ENCODE measurements at regions not wholly inside any gene's neighbourhood (a gene's known extent, or its start where the extent isn't known, plus 50 kb on each side); places are given as distances from the start of the nearest gene placed in this dataset.
"Not testable (repeated sequence)": the region's sequence is repeated elsewhere in the genome, so short reads cannot be mapped to it uniquely, and the experiment has no call there.

DNA sequence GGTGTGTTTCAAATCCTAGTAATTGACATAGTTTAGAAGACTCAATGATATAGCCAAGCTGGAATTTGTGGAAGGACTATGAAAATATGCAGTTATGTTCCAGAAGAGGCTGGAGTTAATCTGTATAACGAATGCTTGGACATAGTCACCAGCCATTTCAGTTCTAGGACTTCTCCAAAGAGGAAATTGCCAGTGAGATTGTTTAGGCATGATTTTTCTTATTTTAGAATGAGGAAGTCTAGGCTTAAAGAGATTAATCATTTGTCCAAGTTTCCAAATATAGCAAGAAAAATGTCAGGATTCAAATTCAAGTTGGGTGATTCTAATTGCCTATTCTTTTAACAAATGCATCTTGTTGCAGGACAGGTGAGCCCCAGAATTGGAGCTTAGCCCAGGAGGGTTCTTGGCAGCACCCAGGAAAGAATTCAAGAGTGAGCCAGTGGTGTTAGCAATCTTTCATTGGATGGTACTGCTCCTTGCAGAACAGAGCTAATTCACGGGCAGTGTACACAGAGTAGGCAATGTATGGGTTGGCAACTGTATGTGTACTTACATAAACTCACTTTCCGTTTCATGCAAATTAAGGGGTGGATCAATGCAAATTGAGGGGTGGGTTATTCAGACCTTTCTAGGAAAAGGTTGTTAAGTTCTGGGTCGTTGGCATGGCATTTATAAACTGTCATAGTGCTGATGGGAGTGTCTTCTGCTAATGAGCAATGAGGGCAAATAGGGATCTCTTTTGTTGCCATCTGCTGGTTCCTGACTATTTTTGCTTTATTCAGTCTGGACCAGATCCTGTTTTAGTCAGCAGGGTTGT is 763.1 kb upstream of the SLITRK1 start:
- DNase-seq (ENCODE audit: extremely low read depth, low read depth, low spot score) = no peak

DNA sequence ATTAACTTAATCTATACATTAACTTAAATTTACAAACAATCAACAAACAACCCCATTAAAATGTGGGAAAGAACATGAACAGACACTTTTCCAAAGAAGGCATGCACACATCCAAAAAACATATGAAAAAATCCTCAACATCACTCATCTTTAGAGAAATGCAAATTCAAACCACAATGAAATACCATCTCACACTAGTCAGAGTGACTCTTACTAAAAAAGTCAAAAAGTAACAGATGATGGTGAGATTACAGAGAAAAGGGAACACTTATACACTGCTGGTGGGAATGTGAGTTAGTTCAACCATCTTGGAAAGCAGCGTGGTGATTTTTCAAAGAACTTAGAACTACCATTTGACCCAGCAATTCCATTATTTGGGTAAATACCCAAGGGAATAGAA is 759.2 kb upstream of the SLITRK1 start:
- DNase-seq (ENCODE audit: extremely low read depth, low read depth, low spot score) = no peak

DNA sequence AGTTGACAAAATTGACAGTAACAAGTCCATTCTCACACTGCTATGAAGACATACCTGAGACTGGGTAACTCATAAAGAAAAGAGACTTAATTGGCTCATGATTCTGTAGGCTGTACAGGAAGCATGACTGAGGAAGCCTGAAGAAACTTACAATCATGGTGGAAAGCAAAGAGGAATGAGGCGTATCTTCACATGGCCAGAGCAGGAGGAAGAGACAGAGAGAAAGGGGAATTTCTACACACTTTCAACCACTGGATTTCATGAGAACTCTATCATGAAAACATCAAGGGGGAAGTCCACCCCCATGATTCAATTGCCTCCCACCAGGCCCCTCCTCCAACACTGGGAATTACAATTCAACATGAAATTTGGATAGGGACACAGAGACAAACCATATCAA is 758.4 kb upstream of the SLITRK1 start:
- no peak for DNase-seq (ENCODE audit: extremely low read depth, low read depth, low spot score)

DNA sequence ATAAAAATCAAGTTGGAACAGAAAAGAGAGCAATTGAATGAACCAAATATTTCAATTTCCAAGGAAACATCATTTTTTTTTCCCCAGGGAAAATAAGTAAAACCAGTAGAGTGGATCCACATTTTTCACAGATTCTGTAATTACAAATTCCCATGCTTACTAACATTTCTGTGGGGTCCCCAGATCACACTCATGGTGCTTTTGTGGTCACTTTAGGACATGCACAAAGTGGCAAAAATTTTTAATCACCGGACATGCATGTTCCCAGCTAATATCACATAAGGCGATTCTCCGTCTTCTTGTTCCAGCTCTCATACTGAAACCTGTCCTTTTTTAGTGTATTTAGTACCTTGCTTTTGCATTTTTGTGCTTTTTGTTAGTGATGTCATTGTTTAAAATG is 748.2 kb upstream of the SLITRK1 start:
- DNase-seq (ENCODE audit: extremely low read depth, low read depth, low spot score) = no peak

DNA sequence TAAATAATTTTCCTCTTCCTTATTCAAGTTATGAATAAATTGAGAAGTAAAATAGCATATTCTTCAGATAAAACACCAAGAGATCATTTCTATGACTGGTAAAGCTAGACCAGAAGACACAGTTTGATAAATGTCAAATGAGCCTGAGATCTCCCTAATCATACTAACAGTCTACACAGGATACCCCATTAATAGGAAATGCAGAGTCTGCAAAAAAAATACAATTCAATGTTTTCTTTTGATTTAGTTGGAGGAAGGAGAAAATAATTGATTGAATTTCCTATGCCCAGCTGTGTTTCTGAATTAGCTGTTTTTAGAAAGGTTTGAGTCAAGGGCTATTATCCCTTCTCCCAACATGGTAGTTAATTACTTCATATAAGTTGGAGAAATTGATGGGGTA is 734.6 kb upstream of the SLITRK1 start:
- no peak for DNase-seq (ENCODE audit: extremely low read depth, low read depth, low spot score)

DNA sequence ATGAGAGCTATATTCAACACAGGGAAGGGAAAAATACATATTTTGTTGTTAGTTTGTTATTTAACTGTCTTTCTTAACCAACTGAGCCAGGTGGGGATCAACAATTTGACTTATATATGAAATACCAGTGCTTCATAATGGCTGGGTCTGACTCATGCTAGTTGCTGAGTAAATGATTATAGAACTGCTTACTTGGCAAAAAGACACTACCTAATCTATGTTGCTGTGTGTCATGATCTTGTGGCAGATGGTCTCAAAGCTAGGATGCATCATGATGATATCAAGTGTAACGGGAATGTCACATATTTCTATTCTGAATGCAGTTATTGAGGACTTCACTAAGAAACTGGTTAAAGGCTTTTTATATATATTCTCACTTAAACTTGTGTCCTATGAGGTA is 727.4 kb upstream of the SLITRK1 start:
- no peak for DNase-seq (ENCODE audit: extremely low read depth, low read depth, low spot score)

DNA sequence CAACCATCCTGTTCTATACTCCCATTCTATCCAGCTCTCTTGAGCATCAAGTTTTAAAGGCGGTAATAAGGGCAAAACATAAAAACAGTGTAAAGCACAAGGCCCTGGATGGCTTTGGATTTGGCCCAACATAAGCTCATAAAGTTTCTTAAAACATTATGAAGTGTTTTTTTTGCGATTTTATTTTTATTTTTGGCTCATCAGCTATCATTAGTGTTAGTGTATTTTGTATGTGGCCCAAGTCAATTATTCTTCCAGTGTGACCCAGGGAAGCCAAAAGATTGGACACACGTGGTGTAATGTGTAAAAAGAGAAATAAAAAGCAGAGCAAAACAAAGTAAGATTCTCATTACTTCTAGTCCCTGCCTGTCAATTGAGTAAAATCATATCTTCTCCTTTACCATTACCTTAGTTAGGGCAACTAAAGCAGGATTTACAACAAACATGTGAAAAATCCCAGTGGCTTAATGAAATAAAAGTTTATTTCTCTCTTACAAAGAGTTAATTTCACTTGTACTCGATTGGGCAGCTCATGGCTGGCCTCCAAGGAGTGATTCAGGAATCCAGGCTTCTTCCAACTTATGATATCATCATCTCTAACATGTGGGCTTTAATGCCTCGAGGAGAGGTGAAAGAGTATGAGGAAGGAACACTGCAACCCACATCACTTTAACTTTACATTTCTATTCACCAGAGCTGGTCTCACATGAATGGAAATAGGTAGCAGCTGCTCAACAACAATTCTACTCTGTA is 725.2 kb upstream of the SLITRK1 start:
- no peak for DNase-seq (ENCODE audit: extremely low read depth, low read depth, low spot score)

DNA sequence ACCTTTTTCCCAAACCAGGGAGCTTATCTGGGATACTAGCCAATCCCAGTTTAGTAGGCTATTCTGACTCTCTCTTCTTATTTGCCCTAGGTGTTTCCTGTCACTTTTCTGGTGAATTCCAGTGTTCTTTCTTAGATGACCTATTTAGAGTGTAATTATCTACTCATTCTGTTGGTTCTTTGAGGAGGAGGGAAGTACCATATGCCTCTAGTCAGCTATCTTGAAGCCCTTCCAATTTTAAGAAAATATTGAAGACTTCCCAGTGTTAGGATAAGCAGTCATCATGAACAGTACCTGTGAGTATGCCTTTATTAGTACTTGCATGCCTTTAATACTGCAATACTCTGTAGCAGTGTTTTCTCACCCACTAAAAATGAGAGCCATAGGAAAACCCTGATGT is 724.3 kb upstream of the SLITRK1 start:
- no peak for DNase-seq (ENCODE audit: extremely low read depth, low read depth, low spot score)

DNA sequence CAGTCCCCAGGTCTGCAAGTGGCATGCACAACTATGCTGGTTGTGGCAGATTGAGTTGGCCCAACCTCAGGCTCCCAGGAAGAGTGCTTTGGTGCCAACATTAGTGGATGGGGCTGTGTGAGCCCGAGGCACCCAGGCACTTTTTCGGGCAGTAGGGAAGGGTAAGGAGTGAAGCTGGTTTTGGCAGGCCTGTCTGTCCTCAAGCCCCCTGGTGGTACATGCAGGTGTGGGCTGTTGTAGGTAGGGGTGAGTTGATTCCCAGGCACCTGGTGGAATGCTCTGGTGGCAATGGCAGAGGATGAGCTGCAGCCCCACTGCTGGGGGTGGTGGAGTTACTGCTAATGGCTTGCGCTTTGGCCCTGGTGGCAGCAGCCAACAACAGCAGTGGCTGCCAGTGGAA is 723.7 kb upstream of the SLITRK1 start:
- DNase-seq (ENCODE audit: extremely low read depth, low read depth, low spot score) = no peak

DNA sequence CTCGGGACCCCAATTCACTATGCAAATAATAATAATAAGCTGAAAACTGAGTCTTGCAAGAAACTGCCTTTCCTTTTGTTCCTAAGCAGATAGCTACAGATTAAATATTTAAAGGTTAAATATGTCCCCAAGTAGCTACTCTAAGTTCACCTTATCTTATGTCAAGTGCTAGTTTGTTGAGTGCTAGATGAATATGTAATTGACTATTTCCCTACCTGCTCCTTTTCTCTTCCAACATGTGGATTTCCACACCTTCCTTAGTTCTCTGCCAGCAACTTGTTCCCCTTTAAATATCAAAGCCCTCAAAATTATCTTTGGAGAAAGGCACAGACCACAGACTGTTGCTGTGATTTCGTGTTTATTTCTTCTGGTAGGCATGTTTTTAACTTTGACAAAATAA is 709.2 kb upstream of the SLITRK1 start:
- no peak for DNase-seq (ENCODE audit: extremely low read depth, low read depth, low spot score)

DNA sequence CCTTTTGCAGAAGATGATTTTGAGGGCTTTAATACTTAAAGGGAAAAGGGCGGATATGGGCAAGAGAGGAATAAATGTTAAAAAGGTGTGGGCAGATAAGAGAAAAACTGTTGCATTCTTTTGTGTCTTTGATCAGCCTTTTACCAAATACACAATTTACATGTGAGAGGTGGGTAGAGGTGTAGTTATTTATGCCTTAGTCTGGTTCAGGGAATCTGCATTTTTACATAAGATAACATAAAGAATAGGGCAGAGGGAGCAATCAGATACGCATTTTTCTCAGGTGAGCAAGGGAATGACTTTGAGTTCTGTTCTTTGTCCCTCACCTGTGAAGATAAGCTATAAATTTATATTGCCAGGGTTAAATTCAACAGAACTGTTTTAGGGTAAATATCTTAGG is 708.4 kb upstream of the SLITRK1 start:
- DNase-seq (ENCODE audit: extremely low read depth, low read depth, low spot score) = no peak

DNA sequence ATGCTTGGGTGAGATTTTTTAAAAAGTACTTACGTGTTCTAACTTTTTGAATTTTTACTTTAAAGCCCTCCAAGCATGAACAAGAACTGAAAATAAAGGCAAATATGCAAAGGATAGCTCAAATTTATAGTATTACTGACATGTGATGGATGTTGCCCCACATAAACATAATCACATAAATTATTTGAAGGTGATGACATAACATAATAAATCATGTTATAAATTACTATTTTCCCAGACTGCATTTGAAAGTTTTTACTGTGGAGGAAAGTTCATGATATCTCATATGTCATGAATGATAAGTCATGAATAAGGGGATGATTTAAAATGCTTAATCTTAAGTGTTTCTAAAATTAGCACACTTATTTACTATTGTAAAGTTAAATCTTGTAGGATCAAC is 705.7 kb upstream of the SLITRK1 start:
- no peak for DNase-seq (ENCODE audit: extremely low read depth, low read depth, low spot score)

DNA sequence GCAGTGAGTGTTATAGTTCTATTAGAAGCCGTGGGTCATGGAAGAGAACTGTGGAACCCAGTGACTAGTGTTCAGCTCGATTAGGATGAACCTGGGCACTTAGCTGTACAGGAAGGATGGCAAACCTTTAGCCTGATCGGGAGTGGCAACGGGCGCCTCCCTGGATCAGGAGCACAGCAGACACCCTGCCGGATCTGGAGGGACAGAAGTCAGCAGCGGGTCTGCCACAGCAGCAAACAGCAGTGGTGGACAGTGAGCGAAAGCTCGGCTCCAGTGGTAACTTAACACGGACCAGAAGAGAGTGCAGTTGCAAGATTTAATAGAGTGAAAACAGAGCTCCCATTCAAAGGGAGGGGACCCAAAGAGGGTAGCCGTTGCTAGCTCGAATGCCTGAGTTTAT is 697.6 kb upstream of the SLITRK1 start:
- not testable (repeated sequence) for DNase-seq (ENCODE audit: extremely low read depth, low read depth, low spot score)

DNA sequence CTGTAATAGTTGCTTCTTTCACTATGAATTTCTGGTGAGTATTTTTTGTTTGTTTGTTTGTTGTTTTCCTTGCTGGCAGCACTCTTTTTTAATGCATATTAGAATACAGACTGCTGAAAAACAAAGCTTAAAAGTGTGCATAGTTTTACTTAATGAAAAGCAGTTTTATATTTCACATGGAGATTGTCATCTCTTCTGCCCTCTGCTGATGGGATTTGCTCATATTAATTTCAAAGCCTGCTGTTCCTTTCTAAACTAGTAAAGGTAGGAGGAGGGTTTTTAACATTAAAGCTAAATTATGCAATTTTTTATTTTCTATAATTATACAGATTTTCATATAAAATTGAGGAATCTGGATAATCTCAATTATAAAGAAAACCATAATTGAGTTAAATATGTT is 692.6 kb upstream of the SLITRK1 start:
- no peak for DNase-seq (ENCODE audit: extremely low read depth, low read depth, low spot score)

DNA sequence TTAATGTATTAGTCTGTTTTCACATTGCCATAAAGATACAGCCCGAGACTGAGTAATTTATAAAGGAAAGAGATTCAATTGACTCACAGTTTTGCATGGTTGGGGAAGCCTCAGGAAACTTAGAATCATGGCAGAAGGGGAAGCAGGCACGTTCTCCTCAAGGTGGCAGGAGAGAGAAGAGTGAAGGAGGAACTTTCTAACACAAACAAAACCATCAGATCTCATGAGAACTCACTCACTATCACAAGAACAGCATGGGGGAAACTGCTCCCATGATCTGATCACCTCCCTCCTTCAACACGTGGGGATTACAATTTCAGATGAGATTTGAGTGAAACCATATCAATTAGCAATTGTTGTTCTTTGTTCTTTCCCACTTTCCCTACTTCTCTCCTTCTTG is 689.0 kb upstream of the SLITRK1 start:
- DNase-seq (ENCODE audit: extremely low read depth, low read depth, low spot score) = no peak

DNA sequence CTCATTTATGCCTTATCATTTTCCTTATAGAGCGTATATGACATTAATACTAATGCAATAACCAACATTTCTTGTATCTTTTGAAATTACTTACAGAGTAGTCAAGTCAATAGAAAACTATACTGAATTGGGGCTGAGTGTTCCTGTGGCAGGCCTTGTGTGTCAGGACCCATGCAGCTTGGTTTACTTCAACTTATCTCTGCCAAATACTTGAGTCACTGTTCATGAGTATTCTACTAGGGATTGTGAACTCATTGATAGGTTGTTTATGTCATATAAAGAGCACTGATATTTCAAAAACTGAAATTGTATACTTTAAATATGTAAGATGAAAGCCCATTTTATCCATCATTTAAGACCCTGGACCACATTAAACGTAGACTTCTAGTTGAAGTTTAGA is 688.6 kb upstream of the SLITRK1 start:
- DNase-seq (ENCODE audit: extremely low read depth, low read depth, low spot score) = no peak

DNA sequence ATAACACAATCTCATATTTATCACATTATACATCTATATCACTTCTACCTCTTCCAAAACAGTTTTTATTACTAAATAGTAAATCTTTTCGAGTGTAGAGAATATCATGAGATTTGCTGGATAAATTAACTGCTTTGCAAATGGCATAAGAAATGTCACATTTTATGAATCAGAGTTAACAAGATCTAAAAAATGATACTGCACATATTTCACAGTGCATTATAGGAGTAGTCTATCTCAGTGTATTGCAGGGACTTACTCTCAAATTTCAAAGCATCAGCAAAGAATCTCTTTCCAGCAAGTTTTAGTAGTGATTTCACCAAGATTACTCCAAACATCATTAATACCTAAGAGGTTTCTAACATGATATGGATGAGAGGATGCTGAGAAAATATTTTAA is 687.1 kb upstream of the SLITRK1 start:
- DNase-seq (ENCODE audit: extremely low read depth, low read depth, low spot score) = no peak

DNA sequence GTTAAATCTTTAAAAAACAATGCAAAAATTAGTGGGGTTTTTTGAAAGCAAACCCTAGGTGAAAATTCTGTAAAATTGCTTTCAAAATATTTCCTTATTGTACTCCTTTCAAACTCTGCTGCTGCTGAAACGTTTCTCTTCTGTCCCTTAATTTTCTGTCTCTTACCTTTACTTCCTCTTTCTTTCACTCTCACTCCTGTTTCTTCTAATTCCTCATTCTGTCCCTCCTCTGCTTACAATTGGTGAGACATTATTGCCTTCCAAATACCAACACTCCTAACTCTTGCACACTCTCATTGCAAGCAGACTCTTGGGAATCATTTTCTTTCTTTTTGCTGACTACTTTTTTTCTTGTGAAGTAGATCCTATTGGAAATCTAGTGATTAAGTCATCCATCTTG is 685.6 kb upstream of the SLITRK1 start:
- DNase-seq (ENCODE audit: extremely low read depth, low read depth, low spot score) = no peak

DNA sequence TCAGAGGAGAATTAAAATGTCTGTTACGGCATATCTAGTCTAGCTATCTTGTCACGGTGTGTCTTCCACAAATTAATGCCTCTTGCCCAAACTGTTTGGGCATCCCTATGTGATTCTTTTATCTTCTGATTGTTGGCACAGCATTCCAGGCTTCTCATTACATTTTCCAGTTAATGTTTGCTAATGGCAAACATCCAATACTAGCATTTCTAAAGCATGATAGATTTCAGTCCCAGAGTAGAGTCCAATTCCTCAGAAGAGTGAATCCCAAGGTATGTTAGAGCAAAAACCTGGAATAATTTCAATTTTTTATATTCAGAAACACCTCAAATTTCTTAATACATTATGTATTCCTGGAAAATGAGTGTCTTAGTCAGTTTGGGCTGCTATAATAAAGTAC is 684.5 kb upstream of the SLITRK1 start:
- no peak for DNase-seq (ENCODE audit: extremely low read depth, low read depth, low spot score)

DNA sequence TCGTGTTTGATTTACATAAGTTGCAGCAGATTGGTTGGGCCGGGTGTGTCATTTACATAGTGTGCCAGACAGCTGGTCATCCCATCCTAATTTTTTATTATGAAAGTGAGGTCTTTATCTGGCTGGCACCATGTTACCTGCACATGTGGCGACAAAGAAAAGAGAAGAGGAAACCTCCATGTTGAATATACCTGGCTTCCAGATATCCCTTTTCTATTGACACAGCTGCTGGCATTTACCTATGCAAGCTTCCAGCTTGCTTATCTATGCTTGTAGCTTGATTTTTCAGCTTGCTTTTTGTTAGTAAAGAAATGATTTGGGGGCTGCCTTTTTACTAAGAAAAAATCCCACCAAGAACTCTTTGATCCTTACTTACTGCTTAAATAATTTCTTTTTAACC is 681.3 kb upstream of the SLITRK1 start:
- DNase-seq (ENCODE audit: extremely low read depth, low read depth, low spot score) = no peak

DNA sequence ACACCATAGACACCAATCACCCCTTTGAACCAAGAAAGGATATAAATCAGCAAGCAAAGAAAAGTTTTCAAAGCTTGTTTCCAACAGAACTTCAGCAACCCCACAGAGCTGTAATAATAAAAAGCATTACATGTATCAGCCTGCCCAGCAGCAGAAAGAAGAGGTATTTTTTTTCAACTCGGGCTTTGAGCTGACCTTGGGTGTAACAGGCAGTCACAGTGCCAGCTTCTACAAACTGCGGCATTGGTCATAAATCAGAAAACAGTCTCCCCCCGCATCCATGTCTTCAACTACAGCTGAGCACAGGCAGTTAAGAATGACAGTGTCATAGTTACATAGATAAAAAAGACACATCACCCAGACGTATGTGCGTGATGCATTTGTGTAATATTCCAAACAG is 671.0 kb upstream of the SLITRK1 start:
- no peak for DNase-seq (ENCODE audit: extremely low read depth, low read depth, low spot score)

DNA sequence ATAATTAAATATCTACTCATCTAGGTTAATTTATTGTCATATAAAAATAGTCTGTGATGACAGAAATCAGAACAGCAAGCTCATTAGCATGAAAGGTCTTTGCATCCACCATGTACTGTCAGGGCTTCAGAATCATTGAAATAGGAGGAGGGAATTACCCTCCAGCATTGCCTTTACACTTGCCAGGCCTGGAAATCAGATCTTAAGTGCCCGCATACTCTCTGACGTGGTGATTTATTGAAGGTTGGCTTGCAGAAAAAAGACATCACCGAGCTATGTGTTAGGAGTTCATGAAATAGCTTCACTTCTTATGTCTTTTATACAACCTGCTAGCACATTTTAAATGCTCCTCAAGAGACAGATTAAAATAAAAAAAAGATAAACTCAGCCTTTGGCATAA is 661.7 kb upstream of the SLITRK1 start:
- no peak for DNase-seq (ENCODE audit: extremely low read depth, low read depth, low spot score)
